BJ (cell line): ENCODE measurements at regions not wholly inside any gene's neighbourhood (a gene's known extent, or its start where the extent isn't known, plus 50 kb on each side); places are given as distances from the start of the nearest gene placed in this dataset.

Experiments
- CTCF ChIA-PET: fragments of 350-600 bp; formaldehyde crosslinking; extraction: SDS; loops from one replicate; lab custom pipeline; 2021; ENCODE audit warnings: antibody characterized with exemption, inconsistent platforms; lab: Yijun Ruan, JAX
- POLR2A ChIA-PET: fragments of 300-600 bp; sonication (Branson Sonifier 250); formaldehyde crosslinking; extraction: SDS; loops from one replicate; lab custom pipeline; 2021; ENCODE audit warnings: antibody characterized with exemption; lab: Charles Lee
- DNase-seq: peaks from one replicate; pipeline ENCODE4 v3.0.0-alpha.2; 2011; ENCODE audit warnings: low read depth
- H3K27me3 ChIP-seq: 2 replicates; pipeline ENCODE4 v1.6.0; 2011; ENCODE audit warnings: low read length; ENCODE audit not compliant: control insufficient read depth, insufficient read depth
- H3K36me3 ChIP-seq: 2 replicates; pipeline ENCODE4 v1.5.1; 2011; ENCODE audit warnings: low read length; ENCODE audit not compliant: control insufficient read depth, insufficient read depth
- H3K4me3 ChIP-seq: 2 replicates; pipeline ENCODE4 v1.5.1; 2011; ENCODE audit warnings: low read depth, mild to moderate bottlenecking, control low read depth, low read length
- TF ChIP-seq, protein P1 (sequence below): IDR thresholded peaks from 2 replicates; pipeline ENCODE4 v1.5.1; 2011; ENCODE audit warnings: low read depth, mild to moderate bottlenecking, control low read depth, inconsistent platforms, low read length, moderate library complexity; ENCODE audit not compliant: insufficient read depth

DNA sequence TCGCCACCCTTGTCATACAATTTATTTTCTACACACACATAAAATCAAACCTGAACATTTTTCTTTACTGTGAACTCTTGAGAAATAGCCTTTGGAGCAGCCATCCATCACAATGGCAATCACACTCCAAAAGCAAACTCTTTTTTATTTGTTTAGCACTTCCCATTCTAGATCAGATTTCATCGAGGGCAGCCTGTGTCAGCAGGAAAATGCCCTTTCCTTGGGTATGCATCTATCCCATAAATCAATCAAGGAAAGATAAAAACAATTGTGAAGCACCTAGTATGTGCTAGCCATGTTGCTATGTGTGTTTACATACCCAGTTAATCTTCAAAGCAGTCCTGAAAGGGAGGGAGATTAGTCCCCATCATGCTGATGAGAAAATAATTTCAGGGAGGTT lies 484.1 kb upstream of the USP24 start:
- Histone ChIP-seq H3K36me3 (no peaks in the 10 kb centered on the region), H3K4me3 (no peak overlapping the region), H3K27me3 (no peaks in the 10 kb centered on the region)
- CTCF ChIA-PET: interaction anchor here (1.0 kb wide), 1 partner anchor 15 kb away, joined by 3 read pairs; no protein-coding TSS in a partner anchor
- DNase-seq: no peak
- TF ChIP-seq, protein P1, sequence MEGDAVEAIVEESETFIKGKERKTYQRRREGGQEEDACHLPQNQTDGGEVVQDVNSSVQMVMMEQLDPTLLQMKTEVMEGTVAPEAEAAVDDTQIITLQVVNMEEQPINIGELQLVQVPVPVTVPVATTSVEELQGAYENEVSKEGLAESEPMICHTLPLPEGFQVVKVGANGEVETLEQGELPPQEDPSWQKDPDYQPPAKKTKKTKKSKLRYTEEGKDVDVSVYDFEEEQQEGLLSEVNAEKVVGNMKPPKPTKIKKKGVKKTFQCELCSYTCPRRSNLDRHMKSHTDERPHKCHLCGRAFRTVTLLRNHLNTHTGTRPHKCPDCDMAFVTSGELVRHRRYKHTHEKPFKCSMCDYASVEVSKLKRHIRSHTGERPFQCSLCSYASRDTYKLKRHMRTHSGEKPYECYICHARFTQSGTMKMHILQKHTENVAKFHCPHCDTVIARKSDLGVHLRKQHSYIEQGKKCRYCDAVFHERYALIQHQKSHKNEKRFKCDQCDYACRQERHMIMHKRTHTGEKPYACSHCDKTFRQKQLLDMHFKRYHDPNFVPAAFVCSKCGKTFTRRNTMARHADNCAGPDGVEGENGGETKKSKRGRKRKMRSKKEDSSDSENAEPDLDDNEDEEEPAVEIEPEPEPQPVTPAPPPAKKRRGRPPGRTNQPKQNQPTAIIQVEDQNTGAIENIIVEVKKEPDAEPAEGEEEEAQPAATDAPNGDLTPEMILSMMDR: no peak
- POLR2A ChIA-PET: no interaction called here

DNA sequence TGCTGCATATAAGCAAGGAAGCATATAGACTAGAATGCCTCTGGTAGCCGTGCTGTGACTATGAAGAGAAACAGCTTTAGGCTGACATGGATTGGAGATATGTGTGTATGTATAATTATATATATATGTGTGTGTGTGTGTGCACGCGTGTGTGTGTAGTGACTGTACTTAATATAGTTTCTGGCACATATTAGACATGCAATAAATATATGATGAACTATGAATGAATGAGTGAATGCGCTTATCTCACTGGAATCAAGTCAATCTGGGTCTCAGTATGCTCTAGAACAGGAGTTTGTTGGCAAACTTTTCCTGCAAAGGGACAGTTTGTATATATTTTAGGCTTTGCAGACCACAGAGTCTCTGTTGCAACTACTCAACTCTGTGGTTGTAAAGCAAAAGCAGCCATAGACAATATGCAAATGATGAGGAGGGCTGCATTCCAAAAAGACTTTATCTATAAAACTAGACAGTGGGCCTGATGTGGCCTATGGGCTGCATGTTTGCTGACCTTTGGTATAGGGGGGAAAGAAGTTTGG lies 482.9 kb upstream of the USP24 start:
- ChIA-PET POLR2A (no interaction called here), CTCF (no interaction called here)
- TF ChIP-seq, protein P1: no peak
- Histone ChIP-seq H3K36me3 (no peaks in the 10 kb centered on the region), H3K4me3 (no peak overlapping the region), H3K27me3 (no peaks in the 10 kb centered on the region)
- DNase-seq: no peak

DNA sequence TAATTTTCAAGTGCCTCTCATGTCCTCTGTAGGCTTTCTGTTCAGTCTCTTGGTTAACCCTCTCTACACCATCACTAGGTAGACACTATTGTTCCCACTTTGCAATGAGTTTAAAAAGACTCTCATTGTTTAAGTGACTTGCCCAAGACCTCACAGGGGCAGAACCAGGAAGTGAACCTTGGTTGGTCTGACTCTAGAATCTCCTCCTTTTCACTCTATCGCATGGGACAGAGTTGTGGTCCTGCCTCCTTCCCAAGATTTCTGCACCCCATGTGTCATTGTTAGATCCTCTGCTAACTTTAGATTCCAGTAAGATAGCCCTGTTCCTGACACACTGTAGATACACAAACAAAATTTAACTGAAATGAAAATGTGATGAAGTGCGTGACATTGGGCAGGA lies 481.7 kb upstream of the USP24 start:
- Histone ChIP-seq H3K36me3 (no peaks in the 10 kb centered on the region), H3K4me3 (no peak overlapping the region), H3K27me3 (no peaks in the 10 kb centered on the region)
- TF ChIP-seq, protein P1: no peak
- no peak for DNase-seq
- ChIA-PET CTCF (interaction anchor here (0.8 to 1.2 kb wide), 2 partner anchors 15 to 321 kb away, joined by 3 read pairs; no protein-coding TSS in a partner anchor), POLR2A (no interaction called here)

DNA sequence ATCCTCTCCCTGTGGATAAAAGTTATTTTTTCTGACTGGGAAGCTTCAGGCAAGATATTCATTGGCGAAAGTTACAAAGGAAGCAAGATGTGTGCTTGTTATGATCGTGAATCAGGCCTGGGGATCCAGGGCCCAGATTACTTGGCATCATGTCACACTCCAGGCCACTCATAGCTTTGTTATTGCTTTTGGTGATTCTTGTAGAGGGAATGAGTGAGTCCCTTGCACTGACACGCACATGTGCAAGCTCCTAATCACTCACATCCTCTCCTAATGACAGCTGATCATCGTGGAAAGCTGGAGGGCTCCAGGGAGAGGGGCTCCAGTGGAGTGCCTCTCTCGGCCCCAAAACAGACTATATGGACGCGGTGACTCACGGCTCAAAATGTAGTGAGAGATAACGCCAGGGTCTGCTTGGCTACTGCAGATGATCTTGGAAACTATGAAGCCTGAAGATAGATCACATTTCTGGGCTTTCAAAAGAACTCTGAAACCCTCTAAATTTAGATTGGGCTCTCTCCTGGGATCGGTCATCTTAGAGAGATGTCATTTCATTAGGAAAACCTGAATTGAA lies 481.1 kb upstream of the USP24 start:
- Histone ChIP-seq H3K4me3 (no peak overlapping the region), H3K27me3 (no peaks in the 10 kb centered on the region), H3K36me3 (no peaks in the 10 kb centered on the region)
- DNase-seq: peak; percentile 93
- POLR2A ChIA-PET: no interaction called here
- CTCF ChIA-PET: interaction anchor here (0.8 to 1.2 kb wide), 4 partner anchors 16 to 321 kb away, joined by 3 to 4 read pairs (median 4); no protein-coding TSS in a partner anchor
- TF ChIP-seq, protein P1: no peak

DNA sequence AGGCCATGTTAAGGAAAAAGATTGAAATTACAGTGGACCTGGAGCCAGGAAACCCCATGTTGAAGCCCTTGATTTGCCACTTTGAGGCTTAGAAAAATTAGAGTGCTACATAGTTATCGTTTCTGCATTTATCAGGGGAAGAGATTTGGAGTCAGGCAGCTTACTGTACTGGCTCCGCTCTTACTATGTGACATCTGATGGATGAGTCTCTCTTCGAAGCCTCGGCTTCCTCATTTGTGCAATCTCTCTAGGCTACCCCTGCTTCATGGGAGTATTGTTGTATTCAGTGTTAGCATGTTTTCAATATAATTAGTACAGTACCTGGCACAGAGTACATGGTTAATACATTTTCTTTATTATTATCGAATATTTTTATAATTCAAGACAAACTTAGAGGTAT lies 480.4 kb upstream of the USP24 start:
- TF ChIP-seq, protein P1: no peak
- H3K36me3 ChIP-seq: no peaks in the 10 kb centered on the region
- no peaks in the 10 kb centered on the region for H3K27me3 ChIP-seq
- POLR2A ChIA-PET: no interaction called here
- CTCF ChIA-PET: interaction anchor here (0.6 to 1.2 kb wide), 4 partner anchors 14 to 884 kb away, joined by 3 to 4 read pairs (median 4); partner anchors contain the start of gene PLPP3
- no peak overlapping the region for H3K4me3 ChIP-seq
- DNase-seq: no peak
